IPS-20b (cell line): ENCODE measurements at regions not wholly inside any gene's neighbourhood (a gene's known extent, or its start where the extent isn't known, plus 50 kb on each side); places are given as distances from the start of the nearest gene placed in this dataset.

Experiments
- H3K27ac ChIP-seq: one replicate; pipeline ENCODE4 v1.5.1; 2013; ENCODE audit warnings: low read length
- H3K27me3 ChIP-seq: 2 replicates; pipeline ENCODE4 v1.6.1; 2013; ENCODE audit warnings: mild to moderate bottlenecking, low read length, inconsistent platforms; ENCODE audit not compliant: insufficient read depth
- H3K36me3 ChIP-seq: 2 replicates; pipeline ENCODE4 v1.6.1; 2013; ENCODE audit warnings: low read depth, mild to moderate bottlenecking, inconsistent platforms, low read length, moderate library complexity; ENCODE audit not compliant: insufficient read depth
- H3K4me1 ChIP-seq: 2 replicates; pipeline ENCODE4 v1.6.1; 2013; ENCODE audit warnings: mild to moderate bottlenecking, control low read depth, inconsistent platforms, low read length, moderate library complexity; ENCODE audit not compliant: insufficient read depth
- H3K4me3 ChIP-seq: 2 replicates; pipeline ENCODE4 v1.5.1; 2013; ENCODE audit warnings: mild to moderate bottlenecking, low read length, inconsistent platforms
- H3K9ac ChIP-seq: 2 replicates; pipeline ENCODE4 v1.6.1; 2013; ENCODE audit warnings: low read depth, mild to moderate bottlenecking, inconsistent platforms, low read length, moderate library complexity
- H3K9me3 ChIP-seq: 2 replicates; pipeline ENCODE4 v1.6.1; 2013; ENCODE audit warnings: mild to moderate bottlenecking, low read depth, low read length, inconsistent platforms; ENCODE audit not compliant: insufficient read depth

- Histone ChIP-seq H3K27me3 (no peaks in the 10 kb centered on the region), H3K4me3 (no peak overlapping the region), H3K27ac (no peak overlapping the region), H3K9me3 (no peaks in the 10 kb centered on the region), H3K4me1 (peaks cover 7% of the 10 kb centered on the region; the same call in 1 of the 2 replicates), H3K9ac (no peak overlapping the region), H3K36me3 (no peaks in the 10 kb centered on the region)
Measured at GRCh38 chr4:11342401-11342800, 86.3 kb downstream of the HS3ST1 start.

DNA sequence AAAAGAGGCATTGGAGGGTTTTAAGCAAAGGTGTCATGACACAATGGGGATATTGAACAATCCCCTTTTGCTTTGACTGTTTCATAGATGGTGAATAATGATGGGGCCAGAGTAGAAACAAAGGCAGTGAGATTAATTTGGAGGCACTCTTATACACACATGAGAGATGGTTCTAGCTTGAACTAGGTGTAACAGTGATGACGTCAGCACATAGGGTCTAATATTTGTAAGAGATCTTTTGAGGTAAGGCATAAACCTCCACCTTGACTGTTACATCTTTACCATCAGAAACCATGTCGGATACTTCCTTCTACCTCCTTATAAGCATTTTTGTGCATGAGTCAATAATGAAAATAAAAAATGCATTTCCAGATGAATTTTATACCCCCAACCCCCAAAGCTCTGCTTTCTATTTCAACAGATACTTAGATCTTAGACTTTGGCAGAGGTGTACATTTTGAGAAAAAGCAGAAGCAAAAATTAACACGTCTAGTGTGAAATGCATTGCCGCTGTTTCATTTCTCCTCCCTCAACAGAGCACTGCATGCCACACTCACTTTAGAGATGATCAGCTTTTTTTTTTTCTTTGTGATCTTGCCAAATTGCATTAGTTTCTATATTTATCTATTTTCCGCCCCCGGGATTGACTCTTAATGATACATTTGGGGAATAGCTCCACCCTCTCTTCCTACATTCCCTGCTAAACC, 87.2 kb downstream of the HS3ST1 start:
- Histone ChIP-seq H3K27ac (no peak overlapping the region), H3K36me3 (no peaks in the 10 kb centered on the region), H3K4me3 (no peak overlapping the region), H3K4me1 (peaks cover 7% of the 10 kb centered on the region; the same call in 1 of the 2 replicates), H3K27me3 (no peaks in the 10 kb centered on the region), H3K9ac (no peak overlapping the region), H3K9me3 (no peaks in the 10 kb centered on the region)

GRCh38 chr4:11338956-11339782, 89.5 kb downstream of the HS3ST1 start:
- H3K4me3 ChIP-seq = no peak overlapping the region

DNA sequence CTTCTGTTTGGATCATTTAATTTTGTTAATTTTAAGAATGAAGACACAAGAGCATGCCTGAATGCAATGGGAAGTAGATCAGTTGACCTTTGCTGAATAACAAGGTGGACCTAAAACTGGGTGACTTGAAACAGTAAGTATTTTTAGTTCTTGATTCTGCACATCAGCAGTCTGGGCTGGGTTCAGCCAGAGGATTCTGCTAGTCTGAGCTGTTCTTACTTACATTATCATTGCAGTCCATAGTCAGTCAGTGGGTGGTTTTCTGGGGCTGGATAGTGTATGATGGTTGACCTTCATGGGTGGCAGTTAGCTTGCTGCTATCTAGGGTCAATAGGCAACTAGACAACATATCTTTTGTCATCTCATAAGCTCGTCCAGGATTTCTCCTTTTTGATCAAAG, 91.4 kb downstream of the HS3ST1 start:
- H3K27ac ChIP-seq = no peak overlapping the region
- no peaks in the 10 kb centered on the region for H3K9me3 ChIP-seq
- no peak overlapping the region for H3K9ac ChIP-seq
- H3K4me1 ChIP-seq = no peaks in the 10 kb centered on the region
- no peaks in the 10 kb centered on the region for H3K27me3 ChIP-seq
- H3K36me3 ChIP-seq = no peaks in the 10 kb centered on the region
- no peak overlapping the region for H3K4me3 ChIP-seq

More at GRCh38 chr4:11338956-11339782, 89.5 kb downstream of the HS3ST1 start:
- Histone ChIP-seq H3K4me1 (peaks cover 7% of the 10 kb centered on the region; the same call in 1 of the 2 replicates), H3K27ac (no peak overlapping the region), H3K36me3 (no peaks in the 10 kb centered on the region), H3K9me3 (no peaks in the 10 kb centered on the region), H3K9ac (no peak overlapping the region), H3K27me3 (no peaks in the 10 kb centered on the region)

GRCh38 chr4:11336435-11336834, 92.3 kb downstream of the HS3ST1 start:
- no peaks in the 10 kb centered on the region for H3K27me3 ChIP-seq
- no peaks in the 10 kb centered on the region for H3K4me1 ChIP-seq
- no peaks in the 10 kb centered on the region for H3K9me3 ChIP-seq
- H3K36me3 ChIP-seq = no peaks in the 10 kb centered on the region
- no peak overlapping the region for H3K9ac ChIP-seq
- no peak overlapping the region for H3K27ac ChIP-seq
- H3K4me3 ChIP-seq = no peak overlapping the region

DNA sequence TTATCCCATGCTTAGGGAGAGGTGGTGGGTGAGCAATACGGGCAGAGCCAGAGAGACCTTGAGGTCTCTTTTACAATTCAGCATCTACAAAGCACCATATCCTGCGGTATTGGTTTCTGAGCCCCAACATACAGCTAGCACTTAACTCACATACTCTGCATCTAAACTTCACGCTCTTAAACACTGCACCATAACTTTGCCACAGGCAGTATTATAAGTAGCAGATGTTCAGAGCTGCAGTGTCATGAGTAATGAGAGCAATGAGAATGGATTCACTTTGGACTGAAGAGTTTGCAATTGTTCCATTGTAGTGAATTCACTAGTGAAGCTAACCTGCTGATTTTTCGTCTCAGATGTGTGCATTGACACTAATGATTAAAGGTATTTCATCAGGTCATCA, 93.8 kb downstream of the HS3ST1 start:
- H3K36me3 ChIP-seq = no peaks in the 10 kb centered on the region
- H3K9ac ChIP-seq = no peak overlapping the region
- H3K27me3 ChIP-seq = no peaks in the 10 kb centered on the region
- no peak overlapping the region for H3K27ac ChIP-seq
- H3K4me1 ChIP-seq = no peaks in the 10 kb centered on the region
- H3K4me3 ChIP-seq = no peak overlapping the region
- H3K9me3 ChIP-seq = no peaks in the 10 kb centered on the region

GRCh38 chr4:11328401-11328800, 100.3 kb downstream of the HS3ST1 start:
- H3K4me3 ChIP-seq = no peak overlapping the region
- H3K9ac ChIP-seq = no peak overlapping the region
- no peaks in the 10 kb centered on the region for H3K27me3 ChIP-seq
- H3K4me1 ChIP-seq = no peaks in the 10 kb centered on the region
- peaks cover 15% of the 10 kb centered on the region for H3K9me3 ChIP-seq
- H3K36me3 ChIP-seq = no peaks in the 10 kb centered on the region
- H3K27ac ChIP-seq = no peak overlapping the region

- Histone ChIP-seq H3K4me1 (no peaks in the 10 kb centered on the region), H3K4me3 (no peak overlapping the region), H3K36me3 (no peaks in the 10 kb centered on the region), H3K9me3 (peaks cover 27% of the 10 kb centered on the region), H3K9ac (no peak overlapping the region), H3K27ac (no peak overlapping the region), H3K27me3 (no peaks in the 10 kb centered on the region)
Measured at GRCh38 chr4:11326021-11326420, 102.7 kb downstream of the HS3ST1 start.

DNA sequence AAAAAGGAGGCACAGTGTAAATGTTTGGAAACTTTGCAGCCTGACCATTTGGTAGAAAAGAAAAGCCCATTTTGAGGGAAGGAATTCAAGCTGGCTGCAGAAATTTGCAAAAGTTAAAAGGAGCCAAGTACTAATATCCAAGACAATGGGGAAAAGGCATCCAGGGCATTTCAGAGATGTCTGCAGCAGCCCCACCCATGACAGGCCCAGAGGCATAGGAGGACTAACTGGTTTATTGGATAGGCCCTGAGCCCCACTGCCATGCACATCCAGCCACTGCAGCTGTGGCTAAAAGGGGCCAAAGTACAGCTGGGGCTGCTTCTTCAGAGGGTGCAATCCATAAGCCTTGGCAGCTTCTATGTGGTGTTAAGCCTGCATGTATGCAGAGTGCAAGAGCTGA, 104.9 kb downstream of the HS3ST1 start:
- no peak overlapping the region for H3K9ac ChIP-seq
- H3K36me3 ChIP-seq = no peaks in the 10 kb centered on the region
- peaks cover 27% of the 10 kb centered on the region for H3K9me3 ChIP-seq
- no peak overlapping the region for H3K4me3 ChIP-seq
- H3K4me1 ChIP-seq = no peaks in the 10 kb centered on the region
- no peak overlapping the region for H3K27ac ChIP-seq
- H3K27me3 ChIP-seq = no peaks in the 10 kb centered on the region

DNA sequence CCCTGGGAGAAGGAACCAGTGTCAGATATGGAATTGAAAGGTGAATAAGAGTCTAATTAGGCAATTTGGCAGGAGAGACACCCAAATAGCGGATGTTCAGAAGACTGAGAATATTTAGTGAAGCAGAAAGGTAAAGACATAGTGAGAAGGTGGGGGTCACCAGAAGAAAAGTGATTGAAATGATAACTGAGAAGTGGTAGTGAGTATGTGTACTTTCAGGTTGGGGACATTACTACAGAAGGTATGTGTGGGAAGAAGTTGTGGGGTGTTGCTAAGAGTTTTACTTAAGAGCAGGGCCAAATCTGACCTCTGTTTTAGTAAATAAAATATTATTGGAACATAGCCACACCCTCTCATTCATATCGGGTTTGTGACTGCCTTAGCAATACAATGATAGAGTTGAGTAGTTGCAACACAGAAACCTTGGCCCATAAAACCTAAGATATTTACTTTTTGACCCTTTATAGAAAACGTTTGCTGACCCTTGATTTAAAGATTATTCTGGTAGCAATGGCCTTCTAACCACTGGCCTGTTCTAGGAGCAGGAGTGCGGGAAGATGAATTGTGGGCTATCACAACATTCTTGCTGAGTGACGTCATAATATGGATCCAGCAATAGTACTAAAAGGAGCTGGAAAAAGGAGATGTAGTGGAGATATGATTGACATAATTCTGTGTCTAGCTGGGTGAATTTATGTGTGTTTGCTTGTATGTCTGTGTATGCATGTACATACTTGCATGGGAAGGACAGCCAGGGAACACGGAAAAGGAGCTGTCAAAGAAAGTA, 115.3 kb downstream of the HS3ST1 start:
- no peaks in the 10 kb centered on the region for H3K4me1 ChIP-seq
- H3K36me3 ChIP-seq = no peaks in the 10 kb centered on the region
- H3K9ac ChIP-seq = no peak overlapping the region
- no peak overlapping the region for H3K4me3 ChIP-seq
- no peaks in the 10 kb centered on the region for H3K27me3 ChIP-seq
- H3K9me3 ChIP-seq = peaks cover 12% of the 10 kb centered on the region
- H3K27ac ChIP-seq = no peak overlapping the region

DNA sequence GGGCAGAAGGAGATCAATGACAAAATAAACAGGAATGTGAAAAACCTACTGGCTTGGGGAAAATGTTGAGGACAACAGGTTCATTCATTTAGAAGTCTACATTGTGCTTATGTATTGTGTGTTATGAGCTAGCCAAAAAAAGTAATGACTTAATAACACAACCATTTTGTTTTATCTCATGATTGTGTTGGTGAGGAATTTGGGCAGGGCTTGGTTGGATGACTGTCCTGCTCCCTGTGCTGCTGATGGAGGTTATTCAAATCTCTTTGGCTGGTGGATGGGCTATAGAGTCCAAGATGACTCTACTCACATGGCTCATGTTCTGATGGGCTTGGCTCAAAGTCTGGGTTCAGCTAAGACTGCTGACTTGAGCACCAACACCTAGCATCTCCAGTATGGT, 116.3 kb downstream of the HS3ST1 start:
- no peak overlapping the region for H3K9ac ChIP-seq
- H3K27me3 ChIP-seq = no peaks in the 10 kb centered on the region
- H3K4me3 ChIP-seq = no peak overlapping the region
- no peaks in the 10 kb centered on the region for H3K4me1 ChIP-seq
- peaks cover 6% of the 10 kb centered on the region; the same call in 1 of the 2 replicates for H3K9me3 ChIP-seq
- H3K36me3 ChIP-seq = no peaks in the 10 kb centered on the region
- H3K27ac ChIP-seq = no peak overlapping the region
